B cell (primary cell): ENCODE measurements at regions not wholly inside any gene's neighbourhood (a gene's known extent, or its start where the extent isn't known, plus 50 kb on each side); places are given as distances from the start of the nearest gene placed in this dataset.

Experiments used
- ATAC-seq: fragments of 200-7000 bp; cut with Tn5 transposase; one replicate; pipeline ENCODE4 v1.10.0; 2021; ENCODE audit warnings: low read depth, mild to moderate bottlenecking, moderate number of reproducible peaks, moderate library complexity
- CTCF ChIA-PET: fragments of 350-600 bp; sonication (Branson Sonifier 250); formaldehyde crosslinking; loops from one replicate; lab custom pipeline; 2021; ENCODE audit warnings: antibody characterized with exemption, inconsistent platforms; lab: Charles Lee
- POLR2A ChIA-PET: fragments of 350-600 bp; sonication (Branson Sonifier 250); formaldehyde crosslinking; loops from one replicate; lab custom pipeline; 2021; ENCODE audit warnings: antibody characterized with exemption; lab: Charles Lee
- DNase-seq: peaks from one replicate; pipeline ENCODE4 v3.0.0; 2013
- H2AFZ ChIP-seq: 2 replicates; pipeline ENCODE4 v1.6.1; 2012; ENCODE audit warnings: mild to moderate bottlenecking, low read depth, low read length; ENCODE audit not compliant: insufficient read depth, poor library complexity, severe bottlenecking
- H3K27ac ChIP-seq, 2 donors: 1 replicate in 1 of 2; 2 replicates in 1 of 2; pipeline ENCODE4 v1.5.1; 2012 to 2013; ENCODE audit warnings: low read length in 2 of 2, mild to moderate bottlenecking in 2 of 2, moderate library complexity in 1 of 2
- H3K27me3 ChIP-seq, 4 experiments: fragments of 200-600 bp in 1 of 4; sonication (generic) in 1 of 4; replicated peaks in 1 of 4; 1 replicate in 2 of 4; 2 replicates in 2 of 4; pipeline versions ENCODE4 v1.6.1 to v1.7.0; 2013 to 2016; ENCODE audit warnings: low read length in 3 of 4, mild to moderate bottlenecking in 2 of 4, mixed read lengths in 1 of 4, moderate library complexity in 1 of 4; ENCODE audit not compliant: insufficient read depth in 4 of 4, control insufficient read depth in 3 of 4; ENCODE audit errors: control extremely low read depth in 1 of 4
- H3K36me3 ChIP-seq, 2 experiments: replicated peaks in 1 of 2; 1 replicate in 1 of 2; 2 replicates in 1 of 2; pipeline versions ENCODE4 v1.6.1 to v1.7.1; 2013; ENCODE audit warnings: low read length in 1 of 2; ENCODE audit not compliant: insufficient read depth in 2 of 2, control insufficient read depth in 1 of 2; ENCODE audit errors: control extremely low read depth in 1 of 2, extremely low read depth in 1 of 2
- H3K4me1 ChIP-seq, 2 donors: fragments of 200-600 bp in 1 of 2; sonication (generic) in 1 of 2; 1 replicate in 1 of 2; 2 replicates in 1 of 2; pipeline versions ENCODE4 v1.5.1 to v1.6.1; 2013 to 2017; ENCODE audit warnings: low read length in 2 of 2; ENCODE audit not compliant: control insufficient read depth in 2 of 2, insufficient read depth in 2 of 2
- H3K4me2 ChIP-seq: replicated peaks from 2 replicates; pipeline ENCODE3; 2012; ENCODE audit warnings: mild to moderate bottlenecking, low read depth, low read length; ENCODE audit not compliant: poor library complexity, severe bottlenecking
- H3K4me3 ChIP-seq, 5 experiments: fragments of 200-600 bp in 1 of 5; sonication (generic) in 1 of 5; 1 replicate in 3 of 5; 2 replicates in 2 of 5; pipeline versions ENCODE4 v1.5.1 to v1.7.0; 2011 to 2016; ENCODE audit warnings: low read length in 4 of 5, mild to moderate bottlenecking in 4 of 5, low read depth in 2 of 5, control low read depth in 1 of 5, moderate library complexity in 1 of 5; ENCODE audit not compliant: insufficient read depth in 1 of 5; ENCODE audit errors: control extremely low read depth in 1 of 5, extremely low read depth in 1 of 5
- H3K79me2 ChIP-seq: fragments of 200-600 bp; sonication (generic); one replicate; pipeline ENCODE4 v1.6.0; 2016; ENCODE audit warnings: low read length; ENCODE audit not compliant: control insufficient read depth, insufficient read depth
- H3K9ac ChIP-seq: fragments of 200-600 bp; sonication (generic); 2 replicates; pipeline ENCODE4 v1.6.1; 2017; ENCODE audit warnings: mild to moderate bottlenecking, low read length, moderate library complexity
- H3K9me3 ChIP-seq, 3 donors: one replicate each; pipeline versions ENCODE4 v1.6.1 to v1.7.1; 2013; ENCODE audit warnings: low read length in 2 of 3; ENCODE audit not compliant: control insufficient read depth in 2 of 3, insufficient read depth in 1 of 3; ENCODE audit errors: control extremely low read depth in 1 of 3
- H4K20me1 ChIP-seq: 2 replicates; pipeline ENCODE4 v1.6.0; 2012; ENCODE audit warnings: mild to moderate bottlenecking, low read length; ENCODE audit not compliant: insufficient read depth, control insufficient read depth, poor library complexity, severe bottlenecking
- H3K27ac Mint-ChIP-seq: one replicate; pipeline ENCODE4 v1.8.0; 2021; ENCODE audit warnings: mixed read lengths
- H3K27me3 Mint-ChIP-seq: one replicate; pipeline ENCODE4 v1.8.0; 2021; ENCODE audit warnings: mixed read lengths
- H3K4me1 Mint-ChIP-seq: one replicate; pipeline ENCODE4 v1.8.0; 2021; ENCODE audit warnings: mixed read lengths
- H3K4me3 Mint-ChIP-seq: one replicate; pipeline ENCODE4 v1.8.0; 2021; ENCODE audit warnings: mixed read lengths
- H3K9me3 Mint-ChIP-seq: one replicate; pipeline ENCODE4 v1.8.0; 2022; ENCODE audit warnings: mixed read lengths; ENCODE audit not compliant: insufficient read depth
- EZH2 ChIP-seq: IDR thresholded peaks from 2 replicates; pipeline ENCODE4 v1.6.1; 2012; ENCODE audit warnings: borderline replicate concordance, low read depth, mild to moderate bottlenecking, moderate library complexity, low read length; ENCODE audit not compliant: insufficient read depth, poor library complexity, severe bottlenecking
- WGBS: methylation state at CpG from one replicate; pipeline ENCODE4 v1.1.5; 2013; ENCODE audit warnings: missing lambda C conversion rate; ENCODE audit not compliant: insufficient coverage; 5-methylcytosine and 5-hydroxymethylcytosine counted together
- intact Hi-C: fragments of 100-400 bp; cut with micrococcal nuclease; formaldehyde crosslinking; loops from one replicate; pipeline ENCODE4 v1.10.0; 2022
- TF ChIP-seq, protein P1 (sequence below): fragments of 200-600 bp; IDR thresholded peaks from one replicate; pipeline ENCODE4 v1.8.0; 2022; ENCODE audit warnings: antibody characterized with exemption, mild to moderate bottlenecking

GRCh38 chr15:97623091-97623661 is 337.3 kb upstream of the ARRDC4 start:
- no peak for ATAC-seq
- no peaks in the 10 kb centered on the region for H3K36me3 ChIP-seq
- no peaks in the 10 kb centered on the region for H3K27me3 Mint-ChIP-seq
- intact Hi-C loops: no loop called here
- no peak overlapping the region for H3K4me3 Mint-ChIP-seq
- no peaks in the 10 kb centered on the region for H3K9me3 ChIP-seq
- no peak for DNase-seq
- H3K9me3 Mint-ChIP-seq: peaks cover 4% of the 10 kb centered on the region
- TF ChIP-seq, protein P1, sequence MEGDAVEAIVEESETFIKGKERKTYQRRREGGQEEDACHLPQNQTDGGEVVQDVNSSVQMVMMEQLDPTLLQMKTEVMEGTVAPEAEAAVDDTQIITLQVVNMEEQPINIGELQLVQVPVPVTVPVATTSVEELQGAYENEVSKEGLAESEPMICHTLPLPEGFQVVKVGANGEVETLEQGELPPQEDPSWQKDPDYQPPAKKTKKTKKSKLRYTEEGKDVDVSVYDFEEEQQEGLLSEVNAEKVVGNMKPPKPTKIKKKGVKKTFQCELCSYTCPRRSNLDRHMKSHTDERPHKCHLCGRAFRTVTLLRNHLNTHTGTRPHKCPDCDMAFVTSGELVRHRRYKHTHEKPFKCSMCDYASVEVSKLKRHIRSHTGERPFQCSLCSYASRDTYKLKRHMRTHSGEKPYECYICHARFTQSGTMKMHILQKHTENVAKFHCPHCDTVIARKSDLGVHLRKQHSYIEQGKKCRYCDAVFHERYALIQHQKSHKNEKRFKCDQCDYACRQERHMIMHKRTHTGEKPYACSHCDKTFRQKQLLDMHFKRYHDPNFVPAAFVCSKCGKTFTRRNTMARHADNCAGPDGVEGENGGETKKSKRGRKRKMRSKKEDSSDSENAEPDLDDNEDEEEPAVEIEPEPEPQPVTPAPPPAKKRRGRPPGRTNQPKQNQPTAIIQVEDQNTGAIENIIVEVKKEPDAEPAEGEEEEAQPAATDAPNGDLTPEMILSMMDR: no peak
- no peak for TF ChIP-seq EZH2
- no peaks in the 10 kb centered on the region for H3K79me2 ChIP-seq
- H3K4me1 Mint-ChIP-seq: no peaks in the 10 kb centered on the region
- H4K20me1 ChIP-seq: no peaks in the 10 kb centered on the region
- no peaks in the 10 kb centered on the region for H3K4me1 ChIP-seq
- 69% methylated on average over 2 of the region's 3 CpGs for WGBS
- POLR2A ChIA-PET: no interaction called here
- no peak overlapping the region for H3K4me3 ChIP-seq
- H3K27ac ChIP-seq: no peak overlapping the region
- H3K4me2 ChIP-seq: no peak overlapping the region
- no peaks in the 10 kb centered on the region for H3K27me3 ChIP-seq
- H2AFZ ChIP-seq: no peak overlapping the region
- H3K9ac ChIP-seq: no peak overlapping the region
- H3K27ac Mint-ChIP-seq: no peak overlapping the region
- CTCF ChIA-PET: no interaction called here

GRCh38 chr15:97627634-97628033 is 332.9 kb upstream of the ARRDC4 start:
- Histone ChIP-seq H3K4me3 (no peak overlapping the region), H3K36me3 (no peaks in the 10 kb centered on the region), H2AFZ (no peak overlapping the region), H3K9ac (no peak overlapping the region), H3K4me1 (no peaks in the 10 kb centered on the region), H3K27ac (no peak overlapping the region), H3K27me3 (no peaks in the 10 kb centered on the region), H3K79me2 (no peaks in the 10 kb centered on the region), H3K9me3 (no peaks in the 10 kb centered on the region), H4K20me1 (no peaks in the 10 kb centered on the region), H3K4me2 (no peak overlapping the region)
- intact Hi-C loops: no loop called here
- no peaks in the 10 kb centered on the region for H3K4me1 Mint-ChIP-seq
- no CpG with 5 or more reads among the region's 1 CpG for WGBS
- H3K27ac Mint-ChIP-seq: no peak overlapping the region
- CTCF ChIA-PET: no interaction called here
- H3K27me3 Mint-ChIP-seq: no peaks in the 10 kb centered on the region
- TF ChIP-seq, protein P1: no peak
- no peak for TF ChIP-seq EZH2
- ATAC-seq (no peak), DNase-seq (no peak)
- POLR2A ChIA-PET: no interaction called here
- peaks cover 3% of the 10 kb centered on the region for H3K9me3 Mint-ChIP-seq
- H3K4me3 Mint-ChIP-seq: no peak overlapping the region
